ENCODE measurements at regions not wholly inside any gene's neighbourhood (a gene's known extent, or its start where the extent isn't known, plus 50 kb on each side); places are given as distances from the start of the nearest gene placed in this dataset.

DNA sequence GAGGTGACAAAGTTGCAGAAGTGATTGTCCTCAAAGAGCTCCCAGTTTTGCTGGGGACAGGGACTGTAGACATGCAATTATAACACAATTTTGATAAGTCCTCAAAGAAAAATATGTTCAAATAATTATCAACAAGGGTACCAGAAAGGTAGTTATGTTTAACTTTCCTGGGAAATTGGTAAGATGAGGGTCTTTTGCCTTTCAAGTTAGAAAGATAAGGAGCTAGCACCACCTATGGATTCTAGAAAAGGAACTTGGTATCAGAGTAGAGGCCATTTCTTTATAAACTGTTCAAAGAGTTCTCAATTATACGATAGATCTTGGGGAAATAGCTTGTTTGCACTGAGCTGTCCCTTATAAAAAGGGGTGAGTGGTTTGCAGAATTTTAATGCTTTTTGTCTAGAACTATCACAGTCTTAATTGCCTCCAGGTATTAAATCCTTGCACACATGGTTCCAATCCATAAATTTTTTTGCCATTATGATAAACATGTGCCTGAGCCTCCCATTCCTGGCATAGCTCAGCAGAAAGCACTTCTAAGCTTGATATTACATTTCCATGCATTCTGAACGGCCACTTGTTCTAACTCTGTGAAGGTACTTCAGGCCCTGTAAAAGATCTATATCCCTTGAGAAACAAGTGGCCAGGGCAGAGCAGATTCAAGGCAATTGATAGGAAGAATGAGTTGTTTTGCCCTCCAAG is 247.5 kb upstream of the LRIG1 start:
- TF ChIP-seq, protein P1, sequence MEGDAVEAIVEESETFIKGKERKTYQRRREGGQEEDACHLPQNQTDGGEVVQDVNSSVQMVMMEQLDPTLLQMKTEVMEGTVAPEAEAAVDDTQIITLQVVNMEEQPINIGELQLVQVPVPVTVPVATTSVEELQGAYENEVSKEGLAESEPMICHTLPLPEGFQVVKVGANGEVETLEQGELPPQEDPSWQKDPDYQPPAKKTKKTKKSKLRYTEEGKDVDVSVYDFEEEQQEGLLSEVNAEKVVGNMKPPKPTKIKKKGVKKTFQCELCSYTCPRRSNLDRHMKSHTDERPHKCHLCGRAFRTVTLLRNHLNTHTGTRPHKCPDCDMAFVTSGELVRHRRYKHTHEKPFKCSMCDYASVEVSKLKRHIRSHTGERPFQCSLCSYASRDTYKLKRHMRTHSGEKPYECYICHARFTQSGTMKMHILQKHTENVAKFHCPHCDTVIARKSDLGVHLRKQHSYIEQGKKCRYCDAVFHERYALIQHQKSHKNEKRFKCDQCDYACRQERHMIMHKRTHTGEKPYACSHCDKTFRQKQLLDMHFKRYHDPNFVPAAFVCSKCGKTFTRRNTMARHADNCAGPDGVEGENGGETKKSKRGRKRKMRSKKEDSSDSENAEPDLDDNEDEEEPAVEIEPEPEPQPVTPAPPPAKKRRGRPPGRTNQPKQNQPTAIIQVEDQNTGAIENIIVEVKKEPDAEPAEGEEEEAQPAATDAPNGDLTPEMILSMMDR (IDR thresholded peaks at IDR 0.05), result no peak
- TF ChIP-seq EP300 (IDR thresholded peaks at IDR 0.05) (no peak), POLR2A (IDR thresholded peaks at IDR 0.05) (no peak)
- peaks cover 3% of the 10 kb centered on the region for H3K4me1 ChIP-seq (ENCODE audit: insufficient read depth)
- WGBS, 3 donors, result 69 to 77% (median 72%) methylated on average over 2 of the region's 2 CpGs
- no peaks in the 10 kb centered on the region for H3K27me3 ChIP-seq
- no peak for DNase-seq
- intact Hi-C loops (cut with DNase I), result no loop called here
- no peak overlapping the region for H3K4me3 ChIP-seq
- no peaks in the 10 kb centered on the region for H3K36me3 ChIP-seq
- H3K27ac ChIP-seq, result no peak overlapping the region
- H3K9me3 ChIP-seq, result no peaks in the 10 kb centered on the region

DNA sequence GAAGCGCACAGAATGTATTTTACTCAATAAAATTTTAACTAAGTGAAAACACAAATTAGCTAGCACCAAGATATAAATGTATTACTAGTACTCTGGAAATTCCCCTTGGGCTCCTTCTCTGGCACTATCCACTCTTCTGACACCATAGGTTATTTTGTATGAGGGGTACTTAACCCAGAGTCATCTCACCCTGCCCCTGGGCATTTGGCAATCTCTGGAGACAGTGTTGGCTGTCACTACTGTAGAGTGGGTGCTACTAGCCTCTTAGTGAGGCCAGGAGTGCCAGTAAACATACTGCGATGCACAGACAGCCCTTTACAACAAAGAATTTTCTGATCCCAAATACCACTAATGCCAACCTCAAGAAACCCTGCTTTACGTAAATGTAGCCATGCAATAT is 246.3 kb upstream of the KBTBD8 start:
- no peak for TF ChIP-seq EP300 (IDR thresholded peaks at IDR 0.05)
- TF ChIP-seq, protein P1 (IDR thresholded peaks at IDR 0.05), result no peak
- TF ChIP-seq POLR2A (IDR thresholded peaks at IDR 0.05), result no peak
- Histone ChIP-seq H3K4me3 (no peak overlapping the region), H3K9me3 (no peaks in the 10 kb centered on the region), H3K36me3 (no peaks in the 10 kb centered on the region), H3K4me1 (ENCODE audit: insufficient read depth) (peaks cover 3% of the 10 kb centered on the region), H3K27ac (no peak overlapping the region), H3K27me3 (no peaks in the 10 kb centered on the region)
- DNase-seq, result no peak
- intact Hi-C loops (cut with DNase I), result no loop called here
- WGBS, 3 donors, result 83 to 95% (median 94%) methylated on average over 3 of the region's 3 CpGs

DNA sequence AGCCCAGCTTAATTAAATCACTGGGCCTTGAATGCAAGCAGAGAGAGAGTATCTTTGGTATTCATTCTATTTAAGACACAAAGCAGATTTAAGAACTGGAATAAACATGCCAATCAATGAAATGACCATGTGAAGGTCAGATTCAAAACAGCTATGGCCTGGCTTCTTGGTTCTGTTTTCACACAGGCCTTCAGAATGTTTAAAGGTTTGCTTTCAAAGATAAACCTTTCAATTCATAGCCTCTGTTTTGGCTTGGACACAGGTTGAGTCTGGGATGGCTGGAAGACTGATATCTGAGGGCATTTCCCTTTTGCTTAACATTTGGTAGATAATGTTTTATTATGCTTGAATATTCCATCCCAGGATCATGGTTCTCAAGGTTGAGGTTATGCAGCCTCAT is 244.4 kb upstream of the KBTBD8 start:
- Histone ChIP-seq H3K9me3 (no peaks in the 10 kb centered on the region), H3K4me3 (no peak overlapping the region), H3K27ac (no peak overlapping the region), H3K27me3 (no peaks in the 10 kb centered on the region), H3K4me1 (ENCODE audit: insufficient read depth) (peaks cover 2% of the 10 kb centered on the region), H3K36me3 (no peaks in the 10 kb centered on the region)
- intact Hi-C loops (cut with DNase I), result no loop called here
- DNase-seq, result no peak
- no peak for TF ChIP-seq EP300 (IDR thresholded peaks at IDR 0.05)
- no peak for TF ChIP-seq POLR2A (IDR thresholded peaks at IDR 0.05)
- TF ChIP-seq, protein P1 (IDR thresholded peaks at IDR 0.05), result no peak

DNA sequence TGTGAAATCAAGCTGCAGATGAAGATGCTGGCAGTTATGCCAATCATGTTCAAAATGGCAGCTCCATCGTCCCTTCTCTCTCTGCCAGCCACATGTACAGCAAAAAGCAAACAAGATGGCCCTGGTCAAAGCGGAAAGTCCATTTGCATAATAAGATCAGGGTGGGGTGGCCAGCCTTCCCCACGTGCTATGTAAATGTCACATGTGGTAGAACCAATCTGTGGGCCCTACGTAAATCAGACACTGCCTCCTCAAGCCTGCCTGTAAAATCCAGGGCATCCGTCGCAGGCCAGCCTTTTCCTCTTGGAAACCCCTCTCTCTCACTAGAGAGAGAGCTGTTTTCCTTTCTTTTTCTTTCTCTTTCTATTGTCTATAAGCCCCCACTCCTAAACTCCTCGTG is 243.5 kb upstream of the KBTBD8 start:
- intact Hi-C loops (cut with DNase I), result no loop called here
- DNase-seq, result no peak
- Histone ChIP-seq H3K9me3 (no peaks in the 10 kb centered on the region), H3K27me3 (no peaks in the 10 kb centered on the region), H3K27ac (no peak overlapping the region), H3K4me3 (no peak overlapping the region), H3K36me3 (no peaks in the 10 kb centered on the region), H3K4me1 (ENCODE audit: insufficient read depth) (peaks cover 2% of the 10 kb centered on the region)
- 94 to 95% (median 95%) methylated on average over 7 of the region's 7 CpGs for WGBS, 3 donors
- TF ChIP-seq, protein P1 (IDR thresholded peaks at IDR 0.05), result no peak
- no peak for TF ChIP-seq EP300 (IDR thresholded peaks at IDR 0.05)

Measured in ovary (tissue), 7 donors.